Esophagus squamous epithelium (tissue), 4 donors: ENCODE measurements at regions not wholly inside any gene's neighbourhood (a gene's known extent, or its start where the extent isn't known, plus 50 kb on each side); places are given as distances from the start of the nearest gene placed in this dataset.

Source experiments
- CTCF ChIP-seq, 6 experiments: fragments of 450-650 bp in 4 of 6; fragments of 200-600 bp in 2 of 6; sonication (generic) in 2 of 6; IDR thresholded peaks; one replicate each; pipeline ENCODE4 v1.5.1; 2016 to 2019; ENCODE audit warnings: antibody characterized with exemption in 6 of 6, mild to moderate bottlenecking in 4 of 6, moderate library complexity in 4 of 6
- POLR2A ChIP-seq, 4 donors: fragments of 450-650 bp; IDR thresholded peaks; one replicate each; pipeline ENCODE4 v1.6.1; 2017; ENCODE audit warnings: antibody characterized with exemption in 4 of 4, mild to moderate bottlenecking in 4 of 4, moderate library complexity in 3 of 4

- TF ChIP-seq CTCF (IDR thresholded peaks at IDR 0.05) (no peak), POLR2A (IDR thresholded peaks at IDR 0.05) (no peak)
Observed at GRCh38 chr14:48253020-48253419, 577.6 kb upstream of the MDGA2 start.
